ENCODE measurements at regions not wholly inside any gene's neighbourhood (a gene's known extent, or its start where the extent isn't known, plus 50 kb on each side); places are given as distances from the start of the nearest gene placed in this dataset.

DNA sequence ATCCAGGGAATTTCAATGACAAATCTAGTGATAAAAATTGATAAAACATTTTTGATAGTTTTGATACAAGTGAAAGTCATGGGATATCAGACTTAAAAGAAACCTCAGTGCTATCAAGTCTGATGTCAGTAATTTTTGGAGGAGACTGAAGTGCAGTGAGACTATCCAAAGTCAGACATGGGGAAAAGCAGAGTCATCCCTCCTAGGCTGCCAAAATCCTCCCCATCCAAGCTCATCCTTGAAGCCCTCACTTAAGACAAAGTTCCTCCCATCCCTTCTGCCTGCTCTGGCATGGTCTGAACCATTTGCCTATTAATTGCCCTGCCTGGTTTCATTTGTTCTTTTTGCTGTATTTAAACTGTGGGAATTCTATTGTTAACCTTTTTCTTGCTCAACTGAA is 456.9 kb upstream of the UBE2E2 start:
- TF ChIP-seq, protein P1, sequence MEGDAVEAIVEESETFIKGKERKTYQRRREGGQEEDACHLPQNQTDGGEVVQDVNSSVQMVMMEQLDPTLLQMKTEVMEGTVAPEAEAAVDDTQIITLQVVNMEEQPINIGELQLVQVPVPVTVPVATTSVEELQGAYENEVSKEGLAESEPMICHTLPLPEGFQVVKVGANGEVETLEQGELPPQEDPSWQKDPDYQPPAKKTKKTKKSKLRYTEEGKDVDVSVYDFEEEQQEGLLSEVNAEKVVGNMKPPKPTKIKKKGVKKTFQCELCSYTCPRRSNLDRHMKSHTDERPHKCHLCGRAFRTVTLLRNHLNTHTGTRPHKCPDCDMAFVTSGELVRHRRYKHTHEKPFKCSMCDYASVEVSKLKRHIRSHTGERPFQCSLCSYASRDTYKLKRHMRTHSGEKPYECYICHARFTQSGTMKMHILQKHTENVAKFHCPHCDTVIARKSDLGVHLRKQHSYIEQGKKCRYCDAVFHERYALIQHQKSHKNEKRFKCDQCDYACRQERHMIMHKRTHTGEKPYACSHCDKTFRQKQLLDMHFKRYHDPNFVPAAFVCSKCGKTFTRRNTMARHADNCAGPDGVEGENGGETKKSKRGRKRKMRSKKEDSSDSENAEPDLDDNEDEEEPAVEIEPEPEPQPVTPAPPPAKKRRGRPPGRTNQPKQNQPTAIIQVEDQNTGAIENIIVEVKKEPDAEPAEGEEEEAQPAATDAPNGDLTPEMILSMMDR (IDR thresholded peaks at IDR 0.05) = no peak
- no peak for TF ChIP-seq EP300 (IDR thresholded peaks at IDR 0.05)
- no peak for TF ChIP-seq POLR2A (IDR thresholded peaks at IDR 0.05)
- TF ChIP-seq POLR2AphosphoS5 (IDR thresholded peaks at IDR 0.05) = no peak

All from stomach (tissue), 4 donors.